Epithelial cell of esophagus (primary cell): ENCODE measurements at regions not wholly inside any gene's neighbourhood (a gene's known extent, or its start where the extent isn't known, plus 50 kb on each side); places are given as distances from the start of the nearest gene placed in this dataset.

Experiments used
- DNase-seq: peaks from one replicate; pipeline ENCODE4 v3.0.0; 2010; ENCODE audit warnings: low read depth
- H3K4me3 ChIP-seq: 2 replicates; pipeline ENCODE4 v1.5.1; 2011; ENCODE audit warnings: mild to moderate bottlenecking, low read length, control low read depth
- CTCF ChIP-seq: IDR thresholded peaks from 2 replicates; pipeline ENCODE4 v1.5.1; 2011; ENCODE audit warnings: low read depth, mild to moderate bottlenecking, low read length, control low read depth, inconsistent platforms; ENCODE audit not compliant: insufficient read depth; ENCODE audit errors: missing control alignments

- no peak for DNase-seq
- TF ChIP-seq CTCF: no peak
- no peak overlapping the region for H3K4me3 ChIP-seq
Measured at GRCh38 chr2:192412394-192412793, 217.7 kb upstream of the TMEFF2 start.

- DNase-seq: no peak
- no peak for TF ChIP-seq CTCF
- H3K4me3 ChIP-seq: no peak overlapping the region
Measured at GRCh38 chr2:192411755-192412154, 217.0 kb upstream of the TMEFF2 start.

GRCh38 chr2:192410319-192410718, 215.6 kb upstream of the TMEFF2 start:
- no peak for TF ChIP-seq CTCF
- no peak for DNase-seq
- no peak overlapping the region for H3K4me3 ChIP-seq

- peak; percentile 30 for DNase-seq
- no peak for TF ChIP-seq CTCF
- H3K4me3 ChIP-seq: no peak overlapping the region
Measured at GRCh38 chr2:192407692-192408091, 213.0 kb upstream of the TMEFF2 start.

GRCh38 chr2:192398236-192398635, 203.5 kb upstream of the TMEFF2 start:
- DNase-seq: peak; percentile 2
- H3K4me3 ChIP-seq: no peak overlapping the region
- TF ChIP-seq CTCF: no peak

- no peak overlapping the region for H3K4me3 ChIP-seq
- no peak for DNase-seq
- TF ChIP-seq CTCF: no peak
Measured at GRCh38 chr2:192394605-192395004, 199.9 kb upstream of the TMEFF2 start.

GRCh38 chr2:192391041-192391440, 196.3 kb upstream of the TMEFF2 start:
- no peak for DNase-seq
- no peak for TF ChIP-seq CTCF
- H3K4me3 ChIP-seq: no peak overlapping the region
